OCI-LY1 (cell line): ENCODE measurements at regions not wholly inside any gene's neighbourhood (a gene's known extent, or its start where the extent isn't known, plus 50 kb on each side); places are given as distances from the start of the nearest gene placed in this dataset.

Source experiments
- H2AFZ ChIP-seq: fragments of 200-600 bp; sonication (generic), shearing (Covaris generic); 2 replicates; pipeline ENCODE4 v1.6.0; 2014; ENCODE audit warnings: antibody characterized with exemption, mild to moderate bottlenecking, low read length
- H3F3A ChIP-seq: fragments of 200-600 bp; sonication (generic), shearing (Covaris generic); 2 replicates; pipeline ENCODE4 v1.6.0; 2014; ENCODE audit warnings: mild to moderate bottlenecking, antibody characterized with exemption, low read length, moderate library complexity; ENCODE audit not compliant: insufficient read depth
- H3K27ac ChIP-seq: fragments of 200-600 bp; sonication (generic); 2 replicates; pipeline ENCODE4 v1.5.1; 2014; ENCODE audit warnings: low read length, mixed run types, mild to moderate bottlenecking, low read depth; ENCODE audit not compliant: poor library complexity, severe bottlenecking
- H3K27me3 ChIP-seq: fragments of 200-600 bp; sonication (generic); 2 replicates; pipeline ENCODE4 v1.6.0; 2014; ENCODE audit warnings: antibody characterized with exemption, mild to moderate bottlenecking, low read length, moderate library complexity; ENCODE audit not compliant: insufficient read depth
- H3K36me3 ChIP-seq: fragments of 200-600 bp; sonication (generic); 2 replicates; pipeline ENCODE4 v1.6.1; 2014; ENCODE audit warnings: mild to moderate bottlenecking, antibody characterized with exemption, low read length, moderate library complexity, mixed read lengths; ENCODE audit not compliant: insufficient read depth
- H3K4me1 ChIP-seq: fragments of 200-600 bp; sonication (generic); 2 replicates; pipeline ENCODE4 v1.5.1; 2014; ENCODE audit warnings: mild to moderate bottlenecking, low read length, moderate library complexity; ENCODE audit not compliant: insufficient read depth, severe bottlenecking
- H3K4me2 ChIP-seq: fragments of 200-600 bp; sonication (generic), shearing (Covaris generic); 2 replicates; pipeline ENCODE4 v1.6.1; 2014; ENCODE audit warnings: low read length
- H3K4me3 ChIP-seq: fragments of 200-600 bp; sonication (generic); 2 replicates; pipeline ENCODE4 v1.5.1; 2014; ENCODE audit warnings: low read length, low read depth, mild to moderate bottlenecking, mixed read lengths; ENCODE audit not compliant: poor library complexity, severe bottlenecking
- H3K79me2 ChIP-seq: fragments of 200-600 bp; shearing (Covaris generic); 2 replicates; pipeline ENCODE4 v1.6.1; 2016; ENCODE audit warnings: mixed run types, low read length, mixed read lengths; ENCODE audit not compliant: insufficient read depth
- H3K9ac ChIP-seq: fragments of 200-600 bp; sonication (generic), shearing (Covaris generic); 2 replicates; pipeline ENCODE4 v1.6.1; 2014; ENCODE audit warnings: mild to moderate bottlenecking, low read length, mixed read lengths
- H3K9me2 ChIP-seq: fragments of 200-600 bp; sonication (generic), shearing (Covaris generic); 2 replicates; pipeline ENCODE4 v1.6.1; 2014; ENCODE audit warnings: low read depth, mild to moderate bottlenecking, low read length, mixed read lengths
- H3K9me3 ChIP-seq: fragments of 200-600 bp; shearing (Covaris generic); 2 replicates; pipeline ENCODE4 v1.6.1; 2014; ENCODE audit warnings: low read length, mixed read lengths
- H4K20me1 ChIP-seq: fragments of 200-600 bp; sonication (generic), shearing (Covaris generic); 2 replicates; pipeline ENCODE4 v1.6.0; 2016; ENCODE audit warnings: mild to moderate bottlenecking, low read length; ENCODE audit not compliant: insufficient read depth
- CTCF ChIP-seq: fragments of 200-600 bp; sonication (generic), shearing (Covaris generic); IDR thresholded peaks from 2 replicates; pipeline ENCODE4 v1.5.1; 2017; ENCODE audit warnings: mild to moderate bottlenecking, antibody characterized with exemption, low read length, moderate library complexity, mixed read lengths
- EZH2 ChIP-seq: fragments of 200-600 bp; sonication (generic), shearing (Covaris generic); IDR thresholded peaks from 2 replicates; pipeline ENCODE4 v1.8.0; 2017; ENCODE audit warnings: borderline replicate concordance, mixed run types, mild to moderate bottlenecking, antibody characterized with exemption, low read length, moderate library complexity, mixed read lengths

DNA sequence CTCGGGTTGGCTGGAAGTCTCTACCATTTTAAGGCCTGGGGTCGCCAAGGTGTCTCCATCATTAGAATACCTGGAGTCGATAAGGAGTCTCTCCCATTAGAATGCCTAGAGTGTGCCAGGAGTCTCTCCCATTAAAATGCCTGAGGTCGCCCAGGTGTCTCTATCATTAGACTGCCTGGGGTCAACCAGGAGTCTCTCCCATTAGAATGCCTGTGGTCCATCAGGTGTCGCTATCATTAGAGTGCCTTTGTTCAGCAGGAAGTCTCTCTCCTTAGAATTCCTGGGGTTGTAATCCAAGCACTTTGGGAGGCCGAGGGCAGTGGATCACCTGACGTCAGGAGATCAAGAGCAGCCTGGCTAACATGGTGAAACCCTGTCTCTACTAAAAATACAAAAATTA is 1533.0 kb downstream of the UQCRFS1 start:
- Histone ChIP-seq H3K27me3 (no peaks in the 10 kb centered on the region), H3K4me3 (no peak overlapping the region), H3K4me2 (no peak overlapping the region), H3K9me3 (no peaks in the 10 kb centered on the region), H4K20me1 (no peaks in the 10 kb centered on the region), H3K79me2 (no peaks in the 10 kb centered on the region), H3K27ac (no peak overlapping the region), H3F3A (no peaks in the 10 kb centered on the region), H2AFZ (no peak overlapping the region), H3K4me1 (no peaks in the 10 kb centered on the region), H3K9ac (no peak overlapping the region), H3K9me2 (no peaks in the 10 kb centered on the region), H3K36me3 (no peaks in the 10 kb centered on the region)
- no peak for TF ChIP-seq CTCF
- no peak for TF ChIP-seq EZH2

DNA sequence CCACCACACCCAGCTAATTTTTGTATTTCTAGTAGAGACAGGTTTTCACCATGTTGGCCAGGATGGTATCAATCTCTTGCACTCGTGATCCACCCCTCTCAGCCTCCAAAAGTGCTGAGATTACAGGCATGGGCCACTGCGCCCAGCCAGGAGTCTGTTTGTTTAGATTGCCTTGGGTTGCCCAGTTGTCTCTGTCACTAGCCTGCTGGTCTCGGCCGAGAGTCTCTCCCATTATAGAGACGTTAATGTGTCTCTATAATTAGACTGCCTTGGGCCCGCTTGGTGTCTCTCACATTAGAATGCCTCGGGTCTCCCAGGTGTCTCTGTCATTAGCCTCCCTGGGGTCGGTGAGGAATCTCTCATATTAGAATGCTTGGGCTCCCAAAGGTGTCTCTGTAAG is 1533.6 kb downstream of the UQCRFS1 start:
- H3K27ac ChIP-seq = no peak overlapping the region
- H3K4me1 ChIP-seq = no peaks in the 10 kb centered on the region
- no peaks in the 10 kb centered on the region for H3K27me3 ChIP-seq
- no peaks in the 10 kb centered on the region for H3K79me2 ChIP-seq
- H3K4me2 ChIP-seq = no peak overlapping the region
- H3K9me3 ChIP-seq = no peaks in the 10 kb centered on the region
- no peaks in the 10 kb centered on the region for H3K9me2 ChIP-seq
- no peaks in the 10 kb centered on the region for H3K36me3 ChIP-seq
- H2AFZ ChIP-seq = no peak overlapping the region
- H3F3A ChIP-seq = no peaks in the 10 kb centered on the region
- no peak overlapping the region for H3K4me3 ChIP-seq
- H3K9ac ChIP-seq = no peak overlapping the region
- H4K20me1 ChIP-seq = no peaks in the 10 kb centered on the region
- TF ChIP-seq EZH2 = no peak
- no peak for TF ChIP-seq CTCF

GRCh38 chr19:27676877-27677276 is 1536.1 kb downstream of the UQCRFS1 start:
- Histone ChIP-seq H3K4me3 (no peak overlapping the region), H3K79me2 (no peaks in the 10 kb centered on the region), H3F3A (no peaks in the 10 kb centered on the region), H3K4me2 (no peak overlapping the region), H3K9me3 (no peaks in the 10 kb centered on the region), H2AFZ (no peak overlapping the region), H3K9me2 (no peaks in the 10 kb centered on the region), H4K20me1 (no peaks in the 10 kb centered on the region), H3K4me1 (no peaks in the 10 kb centered on the region), H3K27me3 (no peaks in the 10 kb centered on the region), H3K9ac (no peak overlapping the region), H3K36me3 (no peaks in the 10 kb centered on the region), H3K27ac (no peak overlapping the region)
- no peak for TF ChIP-seq EZH2
- TF ChIP-seq CTCF = no peak
